ENCODE measurements at regions not wholly inside any gene's neighbourhood (a gene's known extent, or its start where the extent isn't known, plus 50 kb on each side); places are given as distances from the start of the nearest gene placed in this dataset.
A peak's percentile ranks its signal among the peaks of the same experiment; 100 is the strongest.

GRCh38 chr3:148075771-148076716 is 621.7 kb upstream of the AGTR1 start:
- no TSS peak for BruUV-seq (replicated peaks)
- CTCF ChIA-PET, result interaction anchor here (0.5 kb wide), 1 partner anchor 10 kb away, joined by 3 read pairs; no protein-coding TSS in a partner anchor
- TF ChIP-seq TCF7L2 (IDR thresholded peaks at IDR 0.05; ENCODE audit: low read depth, low read length) (no peak), CTCF (IDR thresholded peaks at IDR 0.05) (peak; percentile 80), REST (IDR thresholded peaks at IDR 0.05; ENCODE audit: insufficient read depth in 1 of 2, low read depth in 2 of 2, low read length in 1 of 2) (no peak), POLR2AphosphoS5 (IDR thresholded peaks at IDR 0.05; ENCODE audit: low read depth, low read length) (no peak)
- Histone ChIP-seq H3K27me3 (ENCODE audit: control insufficient read depth, insufficient read depth, low read length) (no peaks in the 10 kb centered on the region), H3K4me3 (ENCODE audit: low read depth in 2 of 2, low read length in 2 of 2) (no peak overlapping the region), H3K27ac (ENCODE audit: low read length) (no peak overlapping the region), H3K4me1 (ENCODE audit: control insufficient read depth, insufficient read depth, low read length) (no peaks in the 10 kb centered on the region; the same call in 1 of the 2 replicates), H3K36me3 (ENCODE audit: control insufficient read depth, insufficient read depth, low read length) (no peaks in the 10 kb centered on the region; the same call in 1 of the 2 replicates), H3K9me3 (ENCODE audit: control insufficient read depth, insufficient read depth, low read depth, low read length) (no peaks in the 10 kb centered on the region)
- ATAC-seq (peak; percentile 76), DNase-seq (ENCODE audit: low read depth, low spot score) (no peak)
- intact Hi-C loops (cut with micrococcal nuclease; ENCODE audit: unreplicated experiment) (loop anchor here (5.0 kb wide), 1 partner anchor 954 kb away; no protein-coding TSS in a partner anchor), in situ Hi-C loops (cut with HindIII; ENCODE audit: low pct_unique_long_range_greater_than_20kb, low sequenced_read_pairs) (no loop called here)
- POLR2A ChIA-PET, result no interaction called here

GRCh38 chr3:148077318-148077923 is 620.3 kb upstream of the AGTR1 start:
- in situ Hi-C loops (cut with HindIII; ENCODE audit: low pct_unique_long_range_greater_than_20kb, low sequenced_read_pairs) (no loop called here), intact Hi-C loops (cut with micrococcal nuclease; ENCODE audit: unreplicated experiment) (loop anchor here (5.0 kb wide), 1 partner anchor 955 kb away; no protein-coding TSS in a partner anchor)
- no peaks in the 10 kb centered on the region; the same call in 1 of the 2 replicates for H3K36me3 ChIP-seq (ENCODE audit: control insufficient read depth, insufficient read depth, low read length)
- no peaks in the 10 kb centered on the region; the same call in 1 of the 2 replicates for H3K4me1 ChIP-seq (ENCODE audit: control insufficient read depth, insufficient read depth, low read length)
- ChIA-PET CTCF (interaction anchor here (1.0 kb wide), 1 partner anchor 131 kb away, joined by 3 read pairs; no protein-coding TSS in a partner anchor), POLR2A (interaction anchor here (0.6 kb wide), 1 partner anchor 572 kb away, joined by 3 read pairs; no protein-coding TSS in a partner anchor)
- no TSS peak for BruUV-seq (replicated peaks)
- DNase-seq (ENCODE audit: low read depth, low spot score) (no peak), ATAC-seq (no peak)
- no peak overlapping the region for H3K27ac ChIP-seq (ENCODE audit: low read length)
- TF ChIP-seq CTCF (IDR thresholded peaks at IDR 0.05) (peak; percentile 67; the same call in 1 of the 2 replicates), TCF7L2 (IDR thresholded peaks at IDR 0.05; ENCODE audit: low read depth, low read length) (no peak), POLR2AphosphoS5 (IDR thresholded peaks at IDR 0.05; ENCODE audit: low read depth, low read length) (no peak), SIN3A (IDR thresholded peaks at IDR 0.05; ENCODE audit: borderline replicate concordance, insufficient read depth, low read depth, low read length) (no peak), REST (IDR thresholded peaks at IDR 0.05; ENCODE audit: insufficient read depth in 1 of 2, low read depth in 2 of 2, low read length in 1 of 2) (no peak)
- H3K9me3 ChIP-seq (ENCODE audit: control insufficient read depth, insufficient read depth, low read depth, low read length), result no peaks in the 10 kb centered on the region
- no peaks in the 10 kb centered on the region for H3K27me3 ChIP-seq (ENCODE audit: control insufficient read depth, insufficient read depth, low read length)
- H3K4me3 ChIP-seq (ENCODE audit: low read depth in 2 of 2, low read length in 2 of 2), result no peak overlapping the region

All from Panc1 (cell line).